ENCODE measurements at regions not wholly inside any gene's neighbourhood (a gene's known extent, or its start where the extent isn't known, plus 50 kb on each side); places are given as distances from the start of the nearest gene placed in this dataset.

GRCh38 chr4:19575924-19576323 lies 675.8 kb upstream of the SLIT2 start:
- H3K9me2 ChIP-seq: no peaks in the 10 kb centered on the region
- H3F3A ChIP-seq (replicated peaks; ENCODE audit: insufficient read depth): no peaks in the 10 kb centered on the region
- no peak overlapping the region for H3K9ac ChIP-seq
- no peak overlapping the region for H3K4me2 ChIP-seq
- no peaks in the 10 kb centered on the region for H3K4me1 ChIP-seq (ENCODE audit: control insufficient read depth in 1 of 2, insufficient read depth in 2 of 2, low read depth in 1 of 2, low read length in 1 of 2)
- H3K9me3 ChIP-seq: no peaks in the 10 kb centered on the region
- no peaks in the 10 kb centered on the region for H4K20me1 ChIP-seq (ENCODE audit: insufficient read depth)
- ChIA-PET POLR2A (no interaction called here), CTCF (interaction anchor here (0.7 kb wide), 1 partner anchor 11 kb away, joined by 3 read pairs; no protein-coding TSS in a partner anchor)
- no peaks in the 10 kb centered on the region for H3K27me3 ChIP-seq (ENCODE audit: insufficient read depth)
- no peak for TF ChIP-seq POLR2AphosphoS5 (IDR thresholded peaks at IDR 0.05; ENCODE audit: low read depth, low read length)
- no peak for TF ChIP-seq ELF1 (IDR thresholded peaks at IDR 0.05)
- TF ChIP-seq RCOR1 (IDR thresholded peaks at IDR 0.05; ENCODE audit: low read length): no peak
- TF ChIP-seq TAF1 (IDR thresholded peaks at IDR 0.05; ENCODE audit: borderline replicate concordance, low read depth, low read length): no peak
- no peak for TF ChIP-seq IRF3 (IDR thresholded peaks at IDR 0.05; ENCODE audit: low read depth, low read length)
- TF ChIP-seq, protein P1, sequence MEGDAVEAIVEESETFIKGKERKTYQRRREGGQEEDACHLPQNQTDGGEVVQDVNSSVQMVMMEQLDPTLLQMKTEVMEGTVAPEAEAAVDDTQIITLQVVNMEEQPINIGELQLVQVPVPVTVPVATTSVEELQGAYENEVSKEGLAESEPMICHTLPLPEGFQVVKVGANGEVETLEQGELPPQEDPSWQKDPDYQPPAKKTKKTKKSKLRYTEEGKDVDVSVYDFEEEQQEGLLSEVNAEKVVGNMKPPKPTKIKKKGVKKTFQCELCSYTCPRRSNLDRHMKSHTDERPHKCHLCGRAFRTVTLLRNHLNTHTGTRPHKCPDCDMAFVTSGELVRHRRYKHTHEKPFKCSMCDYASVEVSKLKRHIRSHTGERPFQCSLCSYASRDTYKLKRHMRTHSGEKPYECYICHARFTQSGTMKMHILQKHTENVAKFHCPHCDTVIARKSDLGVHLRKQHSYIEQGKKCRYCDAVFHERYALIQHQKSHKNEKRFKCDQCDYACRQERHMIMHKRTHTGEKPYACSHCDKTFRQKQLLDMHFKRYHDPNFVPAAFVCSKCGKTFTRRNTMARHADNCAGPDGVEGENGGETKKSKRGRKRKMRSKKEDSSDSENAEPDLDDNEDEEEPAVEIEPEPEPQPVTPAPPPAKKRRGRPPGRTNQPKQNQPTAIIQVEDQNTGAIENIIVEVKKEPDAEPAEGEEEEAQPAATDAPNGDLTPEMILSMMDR (IDR thresholded peaks at IDR 0.05): no peak
- no peak for TF ChIP-seq RAD21 (IDR thresholded peaks at IDR 0.05; ENCODE audit: low read length)
- TF ChIP-seq MAX (IDR thresholded peaks at IDR 0.05; ENCODE audit: low read depth): no peak
- no peaks in the 10 kb centered on the region for H3K36me3 ChIP-seq (replicated peaks in 1 of 2; ENCODE audit: control insufficient read depth in 1 of 2, insufficient read depth in 2 of 2, low read length in 1 of 2)
- no peak overlapping the region for H3K4me3 ChIP-seq (ENCODE audit: low read depth in 2 of 2, low read length in 1 of 2)
- no peak overlapping the region for H2AFZ ChIP-seq (ENCODE audit: low read depth)
- 83% methylated on average over 5 of the region's 5 CpGs for WGBS (ENCODE audit: low lambda C conversion rate)
- H3K27ac ChIP-seq (ENCODE audit: low read depth in 2 of 2, low read length in 1 of 2): no peak overlapping the region
- no peaks in the 10 kb centered on the region for H3K79me2 ChIP-seq (ENCODE audit: insufficient read depth)
- DNase-seq: no peak

- H4K20me1 ChIP-seq (ENCODE audit: insufficient read depth): no peaks in the 10 kb centered on the region
- no peaks in the 10 kb centered on the region for H3K79me2 ChIP-seq (ENCODE audit: insufficient read depth)
- H3K36me3 ChIP-seq (replicated peaks in 1 of 2; ENCODE audit: control insufficient read depth in 1 of 2, insufficient read depth in 2 of 2, low read length in 1 of 2): no peaks in the 10 kb centered on the region
- ChIA-PET CTCF (no interaction called here), POLR2A (no interaction called here)
- no peak overlapping the region for H3K27ac ChIP-seq (ENCODE audit: low read depth in 2 of 2, low read length in 1 of 2)
- H3K4me2 ChIP-seq: no peak overlapping the region
- no peaks in the 10 kb centered on the region for H3K27me3 ChIP-seq (ENCODE audit: insufficient read depth)
- no peaks in the 10 kb centered on the region for H3K9me2 ChIP-seq
- no peaks in the 10 kb centered on the region for H3K9me3 ChIP-seq
- no peaks in the 10 kb centered on the region for H3K4me1 ChIP-seq (ENCODE audit: control insufficient read depth in 1 of 2, insufficient read depth in 2 of 2, low read depth in 1 of 2, low read length in 1 of 2)
- no peak for DNase-seq
- no peak overlapping the region for H2AFZ ChIP-seq (ENCODE audit: low read depth)
- TF ChIP-seq TCF12 (IDR thresholded peaks at IDR 0.05) (no peak), EP300 (IDR thresholded peaks at IDR 0.05; ENCODE audit: borderline replicate concordance in 1 of 2, low read depth in 1 of 2, low read length in 1 of 2) (no peak), NFIC (IDR thresholded peaks at IDR 0.05; ENCODE audit: borderline replicate concordance) (no peak), SMC3 (IDR thresholded peaks at IDR 0.05; ENCODE audit: low read depth, low read length) (no peak)
- TF ChIP-seq, protein P2, sequence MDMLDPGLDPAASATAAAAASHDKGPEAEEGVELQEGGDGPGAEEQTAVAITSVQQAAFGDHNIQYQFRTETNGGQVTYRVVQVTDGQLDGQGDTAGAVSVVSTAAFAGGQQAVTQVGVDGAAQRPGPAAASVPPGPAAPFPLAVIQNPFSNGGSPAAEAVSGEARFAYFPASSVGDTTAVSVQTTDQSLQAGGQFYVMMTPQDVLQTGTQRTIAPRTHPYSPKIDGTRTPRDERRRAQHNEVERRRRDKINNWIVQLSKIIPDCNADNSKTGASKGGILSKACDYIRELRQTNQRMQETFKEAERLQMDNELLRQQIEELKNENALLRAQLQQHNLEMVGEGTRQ (IDR thresholded peaks at IDR 0.05; ENCODE audit: borderline replicate concordance, low read depth, low read length): no peak
- TF ChIP-seq, protein P3, sequence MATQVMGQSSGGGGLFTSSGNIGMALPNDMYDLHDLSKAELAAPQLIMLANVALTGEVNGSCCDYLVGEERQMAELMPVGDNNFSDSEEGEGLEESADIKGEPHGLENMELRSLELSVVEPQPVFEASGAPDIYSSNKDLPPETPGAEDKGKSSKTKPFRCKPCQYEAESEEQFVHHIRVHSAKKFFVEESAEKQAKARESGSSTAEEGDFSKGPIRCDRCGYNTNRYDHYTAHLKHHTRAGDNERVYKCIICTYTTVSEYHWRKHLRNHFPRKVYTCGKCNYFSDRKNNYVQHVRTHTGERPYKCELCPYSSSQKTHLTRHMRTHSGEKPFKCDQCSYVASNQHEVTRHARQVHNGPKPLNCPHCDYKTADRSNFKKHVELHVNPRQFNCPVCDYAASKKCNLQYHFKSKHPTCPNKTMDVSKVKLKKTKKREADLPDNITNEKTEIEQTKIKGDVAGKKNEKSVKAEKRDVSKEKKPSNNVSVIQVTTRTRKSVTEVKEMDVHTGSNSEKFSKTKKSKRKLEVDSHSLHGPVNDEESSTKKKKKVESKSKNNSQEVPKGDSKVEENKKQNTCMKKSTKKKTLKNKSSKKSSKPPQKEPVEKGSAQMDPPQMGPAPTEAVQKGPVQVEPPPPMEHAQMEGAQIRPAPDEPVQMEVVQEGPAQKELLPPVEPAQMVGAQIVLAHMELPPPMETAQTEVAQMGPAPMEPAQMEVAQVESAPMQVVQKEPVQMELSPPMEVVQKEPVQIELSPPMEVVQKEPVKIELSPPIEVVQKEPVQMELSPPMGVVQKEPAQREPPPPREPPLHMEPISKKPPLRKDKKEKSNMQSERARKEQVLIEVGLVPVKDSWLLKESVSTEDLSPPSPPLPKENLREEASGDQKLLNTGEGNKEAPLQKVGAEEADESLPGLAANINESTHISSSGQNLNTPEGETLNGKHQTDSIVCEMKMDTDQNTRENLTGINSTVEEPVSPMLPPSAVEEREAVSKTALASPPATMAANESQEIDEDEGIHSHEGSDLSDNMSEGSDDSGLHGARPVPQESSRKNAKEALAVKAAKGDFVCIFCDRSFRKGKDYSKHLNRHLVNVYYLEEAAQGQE (IDR thresholded peaks at IDR 0.05; ENCODE audit: low read depth, low read length): no peak
- H3K4me3 ChIP-seq (ENCODE audit: low read depth in 2 of 2, low read length in 1 of 2): no peak overlapping the region
- no peak overlapping the region for H3K9ac ChIP-seq
- no peaks in the 10 kb centered on the region for H3F3A ChIP-seq (replicated peaks; ENCODE audit: insufficient read depth)
Measured at GRCh38 chr4:19566041-19566440, 685.7 kb upstream of the SLIT2 start.

Data from SK-N-SH (cell line).